ENCODE measurements at regions not wholly inside any gene's neighbourhood (a gene's known extent, or its start where the extent isn't known, plus 50 kb on each side); places are given as distances from the start of the nearest gene placed in this dataset.

- H3K4me1 ChIP-seq (ENCODE audit: control insufficient read depth in 1 of 2, insufficient read depth in 2 of 2, low read length in 2 of 2) = no peaks in the 10 kb centered on the region
- DNase-seq (ENCODE audit: low read depth, low spot score) (no peak), ATAC-seq (no peak)
- no peaks in the 10 kb centered on the region for H3K9me2 ChIP-seq (ENCODE audit: insufficient read depth)
- H3K9ac ChIP-seq (ENCODE audit: low read length) = no peak overlapping the region
- no peaks in the 10 kb centered on the region for H3K9me3 ChIP-seq (ENCODE audit: control insufficient read depth in 1 of 2, insufficient read depth in 1 of 2, low read depth in 1 of 2, low read length in 2 of 2)
- TF ChIP-seq JUND (IDR thresholded peaks at IDR 0.05) (no peak), POLR2AphosphoS5 (IDR thresholded peaks at IDR 0.05; ENCODE audit: low read depth, low read length) (no peak), FOSL1 (IDR thresholded peaks at IDR 0.05; ENCODE audit: low read depth) (no peak), SP1 (IDR thresholded peaks at IDR 0.05; ENCODE audit: low read depth) (no peak), SRF (IDR thresholded peaks at IDR 0.05; ENCODE audit: low read depth) (no peak), CBX3 (IDR thresholded peaks at IDR 0.05; ENCODE audit: low read depth) (no peak), POLR2A (IDR thresholded peaks at IDR 0.05; ENCODE audit: borderline replicate concordance, extremely low read depth, insufficient read depth, insufficient read length) (no peak), TCF7L2 (IDR thresholded peaks at IDR 0.05; ENCODE audit: borderline replicate concordance, extremely low read depth, insufficient read depth, insufficient read length) (no peak)
- TF ChIP-seq, protein P1, sequence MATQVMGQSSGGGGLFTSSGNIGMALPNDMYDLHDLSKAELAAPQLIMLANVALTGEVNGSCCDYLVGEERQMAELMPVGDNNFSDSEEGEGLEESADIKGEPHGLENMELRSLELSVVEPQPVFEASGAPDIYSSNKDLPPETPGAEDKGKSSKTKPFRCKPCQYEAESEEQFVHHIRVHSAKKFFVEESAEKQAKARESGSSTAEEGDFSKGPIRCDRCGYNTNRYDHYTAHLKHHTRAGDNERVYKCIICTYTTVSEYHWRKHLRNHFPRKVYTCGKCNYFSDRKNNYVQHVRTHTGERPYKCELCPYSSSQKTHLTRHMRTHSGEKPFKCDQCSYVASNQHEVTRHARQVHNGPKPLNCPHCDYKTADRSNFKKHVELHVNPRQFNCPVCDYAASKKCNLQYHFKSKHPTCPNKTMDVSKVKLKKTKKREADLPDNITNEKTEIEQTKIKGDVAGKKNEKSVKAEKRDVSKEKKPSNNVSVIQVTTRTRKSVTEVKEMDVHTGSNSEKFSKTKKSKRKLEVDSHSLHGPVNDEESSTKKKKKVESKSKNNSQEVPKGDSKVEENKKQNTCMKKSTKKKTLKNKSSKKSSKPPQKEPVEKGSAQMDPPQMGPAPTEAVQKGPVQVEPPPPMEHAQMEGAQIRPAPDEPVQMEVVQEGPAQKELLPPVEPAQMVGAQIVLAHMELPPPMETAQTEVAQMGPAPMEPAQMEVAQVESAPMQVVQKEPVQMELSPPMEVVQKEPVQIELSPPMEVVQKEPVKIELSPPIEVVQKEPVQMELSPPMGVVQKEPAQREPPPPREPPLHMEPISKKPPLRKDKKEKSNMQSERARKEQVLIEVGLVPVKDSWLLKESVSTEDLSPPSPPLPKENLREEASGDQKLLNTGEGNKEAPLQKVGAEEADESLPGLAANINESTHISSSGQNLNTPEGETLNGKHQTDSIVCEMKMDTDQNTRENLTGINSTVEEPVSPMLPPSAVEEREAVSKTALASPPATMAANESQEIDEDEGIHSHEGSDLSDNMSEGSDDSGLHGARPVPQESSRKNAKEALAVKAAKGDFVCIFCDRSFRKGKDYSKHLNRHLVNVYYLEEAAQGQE (IDR thresholded peaks at IDR 0.05; ENCODE audit: low read depth) = no peak
- intact Hi-C loops (cut with micrococcal nuclease) = no loop called here
- BruUV-seq (replicated peaks) = no TSS peak
- H3K79me2 ChIP-seq (ENCODE audit: insufficient read depth, low read length) = no peaks in the 10 kb centered on the region
- ChIA-PET RAD21 (ENCODE audit: low non-redundant PET in 1 of 2, low total read pairs in 2 of 2, uncharacterized antibody in 2 of 2, unreplicated experiment in 2 of 2) (no interaction called here), CTCF (no interaction called here), POLR2A (no interaction called here)
- no peak overlapping the region for H2AFZ ChIP-seq (ENCODE audit: low read depth, low read length, poor library complexity, severe bottlenecking)
- H3K27me3 ChIP-seq (ENCODE audit: insufficient read depth, low read length) = no peaks in the 10 kb centered on the region
- no peaks in the 10 kb centered on the region for H4K20me1 ChIP-seq (ENCODE audit: insufficient read depth)
- no peak overlapping the region for H3K4me2 ChIP-seq (ENCODE audit: low read length)
- H3K4me3 ChIP-seq (replicated peaks in 1 of 2; ENCODE audit: low read depth in 1 of 2, low read length in 2 of 2) = no peak overlapping the region
- H3K36me3 ChIP-seq (ENCODE audit: control insufficient read depth in 1 of 2, insufficient read depth in 2 of 2, low read length in 2 of 2) = no peaks in the 10 kb centered on the region
- no peak overlapping the region for H3K27ac ChIP-seq (ENCODE audit: low read depth, low read length)
Measured at GRCh38 chr12:19689226-19689625, 249.9 kb downstream of the AEBP2 start.
